ENCODE measurements at regions not wholly inside any gene's neighbourhood (a gene's known extent, or its start where the extent isn't known, plus 50 kb on each side); places are given as distances from the start of the nearest gene placed in this dataset.

DNA sequence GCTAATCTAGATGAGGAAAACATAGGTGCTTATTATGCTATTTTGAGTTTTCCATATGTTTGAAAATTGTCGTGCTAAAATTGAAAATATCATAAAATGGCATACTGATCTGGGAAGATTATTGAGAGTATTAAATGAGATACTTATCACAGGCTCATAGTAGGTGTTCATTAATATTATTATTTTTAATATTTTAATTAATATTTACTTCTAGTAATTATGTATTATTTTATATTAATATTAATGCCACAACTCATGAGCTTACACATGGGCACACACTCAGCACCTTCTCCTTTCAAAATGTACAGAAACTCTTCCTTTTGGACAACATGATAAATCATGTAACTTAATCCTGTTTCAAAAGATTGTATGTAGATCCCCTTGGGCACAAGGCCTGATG lies 223.6 kb downstream of the RAB28 start:
- H3K27ac ChIP-seq (ENCODE audit: low read length) = no peak overlapping the region
- no peaks in the 10 kb centered on the region for H3K27me3 ChIP-seq (ENCODE audit: control insufficient read depth, insufficient read depth, low read length)
- no peak for DNase-seq
- 71% methylated on average over 1 of the region's 1 CpG for WGBS (ENCODE audit: insufficient coverage, low lambda C conversion rate)
- no peaks in the 10 kb centered on the region for H3K9me3 ChIP-seq (ENCODE audit: control insufficient read depth, low read depth, low read length)
- no peaks in the 10 kb centered on the region for H3K36me3 ChIP-seq (ENCODE audit: control insufficient read depth, insufficient read depth, low read length)
- no peaks in the 10 kb centered on the region for H3K4me1 ChIP-seq (ENCODE audit: control insufficient read depth, insufficient read depth, low read length)
- H3K4me3 ChIP-seq (ENCODE audit: low read length) = no peak overlapping the region

DNA sequence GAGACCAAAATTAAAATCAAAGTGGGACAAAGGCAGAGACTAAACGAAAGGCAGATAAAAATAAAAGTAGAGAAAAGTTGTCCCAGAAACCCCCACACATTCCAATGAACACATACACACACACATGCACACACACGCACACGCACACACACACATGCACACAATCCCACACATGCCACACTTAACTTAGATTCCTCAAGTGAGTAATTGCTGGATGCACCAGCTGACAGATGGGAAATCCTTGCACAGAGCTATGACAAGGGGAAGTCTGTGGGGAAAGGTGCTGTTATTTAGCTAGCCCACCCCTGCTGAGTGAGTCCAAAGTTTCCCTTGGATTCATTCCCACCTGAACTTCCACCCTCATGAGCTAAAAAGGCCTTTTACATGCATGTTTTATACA lies 233.9 kb downstream of the RAB28 start:
- DNase-seq = no peak
- no peaks in the 10 kb centered on the region for H3K36me3 ChIP-seq (ENCODE audit: control insufficient read depth, insufficient read depth, low read length)
- WGBS (ENCODE audit: insufficient coverage, low lambda C conversion rate) = no CpG with 5 or more reads among the region's 3 CpGs

DNA sequence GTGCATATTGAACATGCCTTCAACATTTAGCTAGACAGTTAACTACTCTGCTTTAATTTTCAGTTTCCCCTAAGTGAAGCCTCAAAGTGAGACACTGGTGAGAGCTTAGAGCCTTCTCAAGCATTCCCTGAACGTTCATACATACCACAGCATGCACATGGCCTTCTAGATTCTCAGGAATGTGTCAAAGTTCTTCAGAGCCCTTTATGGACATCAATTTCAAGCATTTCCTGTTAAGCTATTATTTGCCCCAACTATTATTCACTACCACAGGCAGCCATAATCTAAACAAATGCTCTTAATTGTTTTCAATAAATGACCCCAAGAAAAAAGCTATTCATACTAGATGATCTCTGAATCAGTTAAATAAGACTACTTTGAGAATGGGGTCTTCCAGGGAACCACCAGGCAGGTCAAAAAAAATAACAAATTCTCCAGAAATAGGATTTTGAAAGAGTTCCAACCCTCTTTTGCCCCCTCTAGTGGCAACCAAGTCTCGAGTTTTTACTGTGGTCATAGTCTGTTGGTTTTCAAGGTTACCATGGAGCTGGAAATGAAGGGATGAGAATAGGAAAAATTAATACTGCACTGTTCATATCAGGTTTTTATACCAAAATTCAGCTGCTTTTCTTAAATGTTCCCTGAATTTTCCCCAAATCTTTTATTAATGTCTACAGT lies 235.4 kb downstream of the RAB28 start:
- no peaks in the 10 kb centered on the region for H3K4me1 ChIP-seq (ENCODE audit: control insufficient read depth, insufficient read depth, low read length)
- H3K36me3 ChIP-seq (ENCODE audit: control insufficient read depth, insufficient read depth, low read length) = no peaks in the 10 kb centered on the region
- H3K9me3 ChIP-seq (ENCODE audit: control insufficient read depth, low read depth, low read length) = peaks cover 16% of the 10 kb centered on the region
- 40% methylated on average over 1 of the region's 2 CpGs for WGBS (ENCODE audit: insufficient coverage, low lambda C conversion rate)
- no peak for DNase-seq
- no peak overlapping the region for H3K4me3 ChIP-seq (ENCODE audit: low read length)
- H3K27me3 ChIP-seq (ENCODE audit: control insufficient read depth, insufficient read depth, low read length) = no peaks in the 10 kb centered on the region
- no peak overlapping the region for H3K27ac ChIP-seq (ENCODE audit: low read length)

More for the DNA sequence above, 233.9 kb downstream of the RAB28 start:
- no peak overlapping the region for H3K27ac ChIP-seq (ENCODE audit: low read length)
- H3K4me3 ChIP-seq (ENCODE audit: low read length) = no peak overlapping the region
- peaks cover 16% of the 10 kb centered on the region for H3K9me3 ChIP-seq (ENCODE audit: control insufficient read depth, low read depth, low read length)
- no peaks in the 10 kb centered on the region for H3K27me3 ChIP-seq (ENCODE audit: control insufficient read depth, insufficient read depth, low read length)
- H3K4me1 ChIP-seq (ENCODE audit: control insufficient read depth, insufficient read depth, low read length) = no peaks in the 10 kb centered on the region

- no peak overlapping the region for H3K4me3 ChIP-seq (ENCODE audit: low read length)
- DNase-seq = no peak
- WGBS (ENCODE audit: insufficient coverage, low lambda C conversion rate) = 100% methylated on average over 1 of the region's 1 CpG
- no peaks in the 10 kb centered on the region for H3K27me3 ChIP-seq (ENCODE audit: control insufficient read depth, insufficient read depth, low read length)
- peaks cover 19% of the 10 kb centered on the region for H3K9me3 ChIP-seq (ENCODE audit: control insufficient read depth, low read depth, low read length)
- H3K4me1 ChIP-seq (ENCODE audit: control insufficient read depth, insufficient read depth, low read length) = no peaks in the 10 kb centered on the region
- no peak overlapping the region for H3K27ac ChIP-seq (ENCODE audit: low read length)
- no peaks in the 10 kb centered on the region for H3K36me3 ChIP-seq (ENCODE audit: control insufficient read depth, insufficient read depth, low read length)
These were observed 238.0 kb downstream of the RAB28 start for GRCh38 chr4:13246107-13246506.

DNA sequence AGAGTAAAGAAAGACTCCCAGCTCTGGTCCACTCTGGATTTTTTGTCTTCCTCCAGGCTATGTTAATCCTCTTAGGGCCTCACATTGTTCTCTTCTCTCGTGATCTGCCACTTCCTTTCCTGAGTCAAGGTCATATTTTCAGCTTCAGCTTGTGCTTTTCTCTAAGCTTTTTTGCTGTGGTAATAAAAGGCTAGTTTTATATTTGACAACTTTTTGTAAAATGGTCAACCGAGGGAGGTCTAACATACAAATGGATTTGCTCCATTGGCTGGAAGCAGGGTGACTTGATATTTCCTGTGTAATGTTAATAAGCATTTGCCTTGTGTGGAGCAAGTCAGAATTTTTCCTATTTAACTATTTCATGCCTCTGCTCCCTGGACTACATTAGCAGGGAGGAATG lies 239.7 kb downstream of the RAB28 start:
- Histone ChIP-seq H3K4me3 (ENCODE audit: low read length) (no peak overlapping the region), H3K4me1 (ENCODE audit: control insufficient read depth, insufficient read depth, low read length) (no peaks in the 10 kb centered on the region), H3K9me3 (ENCODE audit: control insufficient read depth, low read depth, low read length) (peaks cover 19% of the 10 kb centered on the region), H3K27me3 (ENCODE audit: control insufficient read depth, insufficient read depth, low read length) (no peaks in the 10 kb centered on the region), H3K27ac (ENCODE audit: low read length) (no peak overlapping the region), H3K36me3 (ENCODE audit: control insufficient read depth, insufficient read depth, low read length) (no peaks in the 10 kb centered on the region)
- no peak for DNase-seq
- WGBS (ENCODE audit: insufficient coverage, low lambda C conversion rate) = 83% methylated on average over 1 of the region's 2 CpGs

- Histone ChIP-seq H3K27ac (ENCODE audit: low read length) (no peak overlapping the region), H3K9me3 (ENCODE audit: control insufficient read depth, low read depth, low read length) (peaks cover 18% of the 10 kb centered on the region), H3K4me1 (ENCODE audit: control insufficient read depth, insufficient read depth, low read length) (no peaks in the 10 kb centered on the region), H3K4me3 (ENCODE audit: low read length) (no peak overlapping the region), H3K36me3 (ENCODE audit: control insufficient read depth, insufficient read depth, low read length) (no peaks in the 10 kb centered on the region), H3K27me3 (ENCODE audit: control insufficient read depth, insufficient read depth, low read length) (no peaks in the 10 kb centered on the region)
- DNase-seq = no peak
These were observed 241.0 kb downstream of the RAB28 start for GRCh38 chr4:13243152-13243551.

- no peak for DNase-seq
- no CpG with 5 or more reads among the region's 3 CpGs for WGBS (ENCODE audit: insufficient coverage, low lambda C conversion rate)
These were observed 244.1 kb downstream of the RAB28 start for GRCh38 chr4:13240066-13240465.

DNA sequence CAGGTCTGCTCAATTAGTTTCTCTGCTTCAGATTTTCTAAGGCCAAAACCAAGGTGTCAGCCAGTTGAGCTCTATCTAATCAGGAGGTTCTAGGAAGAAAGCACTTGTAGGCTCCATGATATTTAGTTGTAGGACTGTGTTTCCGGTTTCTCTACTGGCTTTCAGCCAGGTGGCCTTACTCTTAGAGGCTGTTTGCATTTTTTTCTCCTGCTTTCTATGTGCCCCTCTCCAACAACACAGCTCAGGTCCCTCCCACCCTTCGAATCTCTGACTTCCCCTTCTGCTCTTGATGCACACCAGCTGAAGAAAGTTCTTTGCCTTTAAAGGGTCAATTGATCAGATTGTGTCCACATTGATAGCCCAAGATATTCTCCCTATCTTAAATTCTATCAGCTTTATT lies 245.2 kb downstream of the RAB28 start:
- DNase-seq = no peak
- H3K4me1 ChIP-seq (ENCODE audit: control insufficient read depth, insufficient read depth, low read length) = no peaks in the 10 kb centered on the region
- WGBS (ENCODE audit: insufficient coverage, low lambda C conversion rate) = 70% methylated on average over 1 of the region's 2 CpGs
- no peaks in the 10 kb centered on the region for H3K27me3 ChIP-seq (ENCODE audit: control insufficient read depth, insufficient read depth, low read length)
- peaks cover 2% of the 10 kb centered on the region for H3K9me3 ChIP-seq (ENCODE audit: control insufficient read depth, low read depth, low read length)
- H3K4me3 ChIP-seq (ENCODE audit: low read length) = no peak overlapping the region
- H3K27ac ChIP-seq (ENCODE audit: low read length) = no peak overlapping the region
- no peaks in the 10 kb centered on the region for H3K36me3 ChIP-seq (ENCODE audit: control insufficient read depth, insufficient read depth, low read length)

More at GRCh38 chr4:13240066-13240465, 244.1 kb downstream of the RAB28 start:
- Histone ChIP-seq H3K27me3 (ENCODE audit: control insufficient read depth, insufficient read depth, low read length) (no peaks in the 10 kb centered on the region), H3K9me3 (ENCODE audit: control insufficient read depth, low read depth, low read length) (peaks cover 2% of the 10 kb centered on the region), H3K4me3 (ENCODE audit: low read length) (no peak overlapping the region), H3K36me3 (ENCODE audit: control insufficient read depth, insufficient read depth, low read length) (no peaks in the 10 kb centered on the region), H3K27ac (ENCODE audit: low read length) (no peak overlapping the region), H3K4me1 (ENCODE audit: control insufficient read depth, insufficient read depth, low read length) (no peaks in the 10 kb centered on the region)

- H3K27ac ChIP-seq (ENCODE audit: low read length) = no peak overlapping the region
- 100% methylated on average over 1 of the region's 4 CpGs for WGBS (ENCODE audit: insufficient coverage, low lambda C conversion rate)
- no peaks in the 10 kb centered on the region for H3K27me3 ChIP-seq (ENCODE audit: control insufficient read depth, insufficient read depth, low read length)
- no peak overlapping the region for H3K4me3 ChIP-seq (ENCODE audit: low read length)
- no peaks in the 10 kb centered on the region for H3K9me3 ChIP-seq (ENCODE audit: control insufficient read depth, low read depth, low read length)
- no peak for DNase-seq
- no peaks in the 10 kb centered on the region for H3K36me3 ChIP-seq (ENCODE audit: control insufficient read depth, insufficient read depth, low read length)
- H3K4me1 ChIP-seq (ENCODE audit: control insufficient read depth, insufficient read depth, low read length) = no peaks in the 10 kb centered on the region
These were observed 247.7 kb downstream of the RAB28 start for GRCh38 chr4:13236485-13236884.

- no peaks in the 10 kb centered on the region for H3K36me3 ChIP-seq (ENCODE audit: control insufficient read depth, insufficient read depth, low read length)
- no peak overlapping the region for H3K4me3 ChIP-seq (ENCODE audit: low read length)
- H3K27me3 ChIP-seq (ENCODE audit: control insufficient read depth, insufficient read depth, low read length) = no peaks in the 10 kb centered on the region
- no peaks in the 10 kb centered on the region for H3K9me3 ChIP-seq (ENCODE audit: control insufficient read depth, low read depth, low read length)
- DNase-seq = no peak
- WGBS (ENCODE audit: insufficient coverage, low lambda C conversion rate) = 83% methylated on average over 1 of the region's 1 CpG
- no peaks in the 10 kb centered on the region for H3K4me1 ChIP-seq (ENCODE audit: control insufficient read depth, insufficient read depth, low read length)
- H3K27ac ChIP-seq (ENCODE audit: low read length) = no peak overlapping the region
These were observed 250.4 kb downstream of the RAB28 start for GRCh38 chr4:13233755-13234154.

- Histone ChIP-seq H3K36me3 (ENCODE audit: control insufficient read depth, insufficient read depth, low read length) (no peaks in the 10 kb centered on the region), H3K27ac (ENCODE audit: low read length) (no peak overlapping the region), H3K9me3 (ENCODE audit: control insufficient read depth, low read depth, low read length) (no peaks in the 10 kb centered on the region), H3K27me3 (ENCODE audit: control insufficient read depth, insufficient read depth, low read length) (no peaks in the 10 kb centered on the region), H3K4me3 (ENCODE audit: low read length) (no peak overlapping the region), H3K4me1 (ENCODE audit: control insufficient read depth, insufficient read depth, low read length) (no peaks in the 10 kb centered on the region)
- WGBS (ENCODE audit: insufficient coverage, low lambda C conversion rate) = no CpG with 5 or more reads among the region's 4 CpGs
- no peak for DNase-seq
These were observed 264.2 kb downstream of the RAB28 start for GRCh38 chr4:13219971-13220370.
